ENCODE measurements at regions not wholly inside any gene's neighbourhood (a gene's known extent, or its start where the extent isn't known, plus 50 kb on each side); places are given as distances from the start of the nearest gene placed in this dataset.
"Not testable (repeated sequence)": the region's sequence is repeated elsewhere in the genome, so short reads cannot be mapped to it uniquely, and the experiment has no call there.

GRCh38 chr20:43404878-43405277 lies 52.8 kb upstream of the SRSF6 start:
- Histone ChIP-seq H3K27me3 (ENCODE audit: insufficient read depth, poor library complexity, severe bottlenecking) (no peaks in the 10 kb centered on the region), H3K4me3 (replicated peaks; ENCODE audit: insufficient read depth, low read length) (no peak overlapping the region), H3K27ac (replicated peaks) (no peak overlapping the region)
- peak in 1 of 2 experiments; percentile 3 for DNase-seq (ENCODE audit: low read depth in 1 of 2, low spot score in 1 of 2)
- no peak for TF ChIP-seq CTCF (IDR thresholded peaks at IDR 0.05; ENCODE audit: insufficient read depth, low read length)
- no peak for TF ChIP-seq SPI1 (IDR thresholded peaks at IDR 0.05; ENCODE audit: borderline replicate concordance, low read depth)
- TF ChIP-seq POLR2AphosphoS5 (IDR thresholded peaks at IDR 0.05; ENCODE audit: low read depth), result no peak
- TF ChIP-seq REST (IDR thresholded peaks at IDR 0.05; ENCODE audit: insufficient replicate concordance, low read depth), result no peak
- no peak for TF ChIP-seq GABPA (IDR thresholded peaks at IDR 0.05; ENCODE audit: low read depth)

GRCh38 chr20:43400882-43401281 lies 56.8 kb upstream of the SRSF6 start:
- not testable (repeated sequence) for DNase-seq (ENCODE audit: low read depth in 1 of 2, low spot score in 1 of 2); H3K4me3 ChIP-seq (replicated peaks; ENCODE audit: insufficient read depth, low read length); H3K27ac ChIP-seq (replicated peaks); H3K27me3 ChIP-seq (ENCODE audit: insufficient read depth, poor library complexity, severe bottlenecking)

GRCh38 chr20:43398676-43399324 lies 58.9 kb upstream of the SRSF6 start:
- Histone ChIP-seq H3K27ac (replicated peaks) (no peak overlapping the region), H3K4me3 (replicated peaks; ENCODE audit: insufficient read depth, low read length) (no peak overlapping the region), H3K27me3 (ENCODE audit: insufficient read depth, poor library complexity, severe bottlenecking) (no peaks in the 10 kb centered on the region)
- no peak for TF ChIP-seq POLR2AphosphoS5 (IDR thresholded peaks at IDR 0.05; ENCODE audit: low read depth)
- no peak for TF ChIP-seq CTCF (IDR thresholded peaks at IDR 0.05; ENCODE audit: insufficient read depth, low read length)
- no peak for TF ChIP-seq GABPA (IDR thresholded peaks at IDR 0.05; ENCODE audit: low read depth)
- no peak for TF ChIP-seq SPI1 (IDR thresholded peaks at IDR 0.05; ENCODE audit: borderline replicate concordance, low read depth)
- TF ChIP-seq REST (IDR thresholded peaks at IDR 0.05; ENCODE audit: insufficient replicate concordance, low read depth), result no peak
- DNase-seq (ENCODE audit: low read depth in 1 of 2, low spot score in 1 of 2), result no peak

- TF ChIP-seq GABPA (IDR thresholded peaks at IDR 0.05; ENCODE audit: low read depth), result no peak
- TF ChIP-seq SPI1 (IDR thresholded peaks at IDR 0.05; ENCODE audit: borderline replicate concordance, low read depth), result no peak
- TF ChIP-seq REST (IDR thresholded peaks at IDR 0.05; ENCODE audit: insufficient replicate concordance, low read depth), result no peak
- TF ChIP-seq CTCF (IDR thresholded peaks at IDR 0.05; ENCODE audit: insufficient read depth, low read length), result no peak
- TF ChIP-seq POLR2AphosphoS5 (IDR thresholded peaks at IDR 0.05; ENCODE audit: low read depth), result no peak
- Histone ChIP-seq H3K27ac (replicated peaks) (no peak overlapping the region), H3K4me3 (replicated peaks; ENCODE audit: insufficient read depth, low read length) (no peak overlapping the region), H3K27me3 (ENCODE audit: insufficient read depth, poor library complexity, severe bottlenecking) (no peaks in the 10 kb centered on the region)
- no peak for DNase-seq (ENCODE audit: low read depth in 1 of 2, low spot score in 1 of 2)
These were observed 60.5 kb upstream of the SRSF6 start for GRCh38 chr20:43397147-43397546.

All from HL-60 (cell line).